Loucy (cell line): ENCODE measurements at regions not wholly inside any gene's neighbourhood (a gene's known extent, or its start where the extent isn't known, plus 50 kb on each side); places are given as distances from the start of the nearest gene placed in this dataset.

Experiments used
- EZH2phosphoT487 ChIP-seq: fragments of 200-600 bp; IDR thresholded peaks from 2 replicates; pipeline ENCODE4 v1.6.1; 2018; ENCODE audit warnings: antibody characterized with exemption, mild to moderate bottlenecking, moderate library complexity, borderline replicate concordance
- TF ChIP-seq, protein P1 (sequence below): fragments of 200-600 bp; sonication (generic); conservative IDR thresholded peaks from 2 replicates; pipeline ENCODE4 v1.5.1; 2014; ENCODE audit warnings: mild to moderate bottlenecking, antibody characterized with exemption, low read length

GRCh38 chr6:139768196-139768595 lies 393.7 kb upstream of the CITED2 start:
- TF ChIP-seq, protein P1, sequence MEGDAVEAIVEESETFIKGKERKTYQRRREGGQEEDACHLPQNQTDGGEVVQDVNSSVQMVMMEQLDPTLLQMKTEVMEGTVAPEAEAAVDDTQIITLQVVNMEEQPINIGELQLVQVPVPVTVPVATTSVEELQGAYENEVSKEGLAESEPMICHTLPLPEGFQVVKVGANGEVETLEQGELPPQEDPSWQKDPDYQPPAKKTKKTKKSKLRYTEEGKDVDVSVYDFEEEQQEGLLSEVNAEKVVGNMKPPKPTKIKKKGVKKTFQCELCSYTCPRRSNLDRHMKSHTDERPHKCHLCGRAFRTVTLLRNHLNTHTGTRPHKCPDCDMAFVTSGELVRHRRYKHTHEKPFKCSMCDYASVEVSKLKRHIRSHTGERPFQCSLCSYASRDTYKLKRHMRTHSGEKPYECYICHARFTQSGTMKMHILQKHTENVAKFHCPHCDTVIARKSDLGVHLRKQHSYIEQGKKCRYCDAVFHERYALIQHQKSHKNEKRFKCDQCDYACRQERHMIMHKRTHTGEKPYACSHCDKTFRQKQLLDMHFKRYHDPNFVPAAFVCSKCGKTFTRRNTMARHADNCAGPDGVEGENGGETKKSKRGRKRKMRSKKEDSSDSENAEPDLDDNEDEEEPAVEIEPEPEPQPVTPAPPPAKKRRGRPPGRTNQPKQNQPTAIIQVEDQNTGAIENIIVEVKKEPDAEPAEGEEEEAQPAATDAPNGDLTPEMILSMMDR: no peak
- no peak for TF ChIP-seq EZH2phosphoT487
